Lung (tissue), 11 donors: ENCODE measurements at regions not wholly inside any gene's neighbourhood (a gene's known extent, or its start where the extent isn't known, plus 50 kb on each side); places are given as distances from the start of the nearest gene placed in this dataset.

ENCODE experiments used
- ATAC-seq: fragments of 200-7000 bp; cut with Tn5 transposase; one replicate; pipeline ENCODE4 v1.9.1; 2020; ENCODE audit warnings: moderate number of reproducible peaks; ENCODE audit not compliant: insufficient read depth, low FRiP score
- DNase-seq, 3 donors: peaks; one replicate each; pipeline ENCODE4 v3.0.0-alpha.2; 2013 to 2017
- H3K27ac ChIP-seq, 2 donors: one replicate each; pipeline ENCODE4 v1.5.1; 2013; ENCODE audit warnings: mild to moderate bottlenecking in 2 of 2, moderate library complexity in 2 of 2, control low read depth in 1 of 2, inconsistent platforms in 1 of 2, low read depth in 1 of 2, low read length in 1 of 2
- H3K27me3 ChIP-seq, 3 donors: one replicate each; pipeline ENCODE4 v1.5.1; 2013; ENCODE audit warnings: low read length in 2 of 3; ENCODE audit not compliant: control insufficient read depth in 3 of 3, insufficient read depth in 3 of 3
- H3K36me3 ChIP-seq, 4 donors: one replicate each; pipeline ENCODE4 v1.5.1; 2013; ENCODE audit warnings: low read length in 4 of 4, mild to moderate bottlenecking in 1 of 4, moderate library complexity in 1 of 4; ENCODE audit not compliant: control insufficient read depth in 4 of 4, insufficient read depth in 4 of 4
- H3K4me1 ChIP-seq, 5 donors: one replicate each; pipeline ENCODE4 v1.5.1; 2013; ENCODE audit warnings: low read length in 5 of 5, mild to moderate bottlenecking in 2 of 5, moderate library complexity in 1 of 5; ENCODE audit not compliant: control insufficient read depth in 5 of 5, insufficient read depth in 5 of 5
- H3K4me3 ChIP-seq: one replicate; pipeline ENCODE4 v1.5.1; 2013; ENCODE audit warnings: mild to moderate bottlenecking, control low read depth, moderate library complexity
- H3K9ac ChIP-seq, 2 donors: one replicate each; pipeline ENCODE4 v1.5.1; 2013; ENCODE audit warnings: low read length in 2 of 2, control low read depth in 1 of 2; ENCODE audit not compliant: insufficient read depth in 1 of 2
- H3K9me3 ChIP-seq, 4 donors: one replicate each; pipeline ENCODE4 v1.5.1; 2013; ENCODE audit warnings: low read length in 3 of 4, mild to moderate bottlenecking in 1 of 4, moderate library complexity in 1 of 4; ENCODE audit not compliant: control insufficient read depth in 4 of 4, insufficient read depth in 3 of 4
- CTCF ChIP-seq: IDR thresholded peaks from 2 replicates; pipeline ENCODE4 v1.5.1; 2012; ENCODE audit warnings: mild to moderate bottlenecking; ENCODE audit errors: control extremely low read depth, extremely low read depth
- WGBS, 2 donors: extraction: QIAGEN DNeasy Blood & Tissue Kit; methylation state at CpG; one replicate each; pipeline ENCODE4 v1.1.7; 2013; 5-methylcytosine and 5-hydroxymethylcytosine counted together
- donor health status: control.
- donor health status: control.
- donor health status: Bipolar disorder and iron deficiency.
- donor health status: healthy.
- donor health status: DM: yes; HTN: yes; CAD: no.

- Histone ChIP-seq H3K27me3 (no peaks in the 10 kb centered on the region), H3K4me1 (peaks cover 0 to 27% (median 5%) of the 10 kb centered on the region in 5 donors), H3K9ac (no peak overlapping the region), H3K36me3 (no peaks in the 10 kb centered on the region), H3K9me3 (no peaks in the 10 kb centered on the region), H3K4me3 (no peak overlapping the region), H3K27ac (no peak overlapping the region)
- ATAC-seq = no peak
- 67 to 87% methylated on average over 3 of the region's 3 CpGs for WGBS, 2 donors
- no peak for TF ChIP-seq CTCF
- DNase-seq = peak; percentile 81 to 99 (median 98)
These were observed 86.7 kb upstream of the ALDH1A1 start for GRCh38 chr9:73039271-73040263.

GRCh38 chr9:73038613-73039012 is 85.8 kb upstream of the ALDH1A1 start:
- peak overlapping the region in 1 of 2 donors; percentile 0 for H3K9ac ChIP-seq
- peak; percentile 69 for ATAC-seq
- H3K4me1 ChIP-seq = peaks cover 0 to 27% (median 5%) of the 10 kb centered on the region in 5 donors
- TF ChIP-seq CTCF = no peak
- H3K4me3 ChIP-seq = no peak overlapping the region
- WGBS, 2 donors = 50 to 70% methylated on average over 2 of the region's 2 CpGs
- peak overlapping the region in 1 of 2 donors; percentile 70 for H3K27ac ChIP-seq
- H3K9me3 ChIP-seq = no peaks in the 10 kb centered on the region
- no peaks in the 10 kb centered on the region for H3K36me3 ChIP-seq
- H3K27me3 ChIP-seq = no peaks in the 10 kb centered on the region
- DNase-seq = peak; percentile 54 to 71 (median 68)

GRCh38 chr9:73038089-73038509 is 85.2 kb upstream of the ALDH1A1 start:
- Histone ChIP-seq H3K9me3 (no peaks in the 10 kb centered on the region), H3K27ac (no peak overlapping the region), H3K27me3 (no peaks in the 10 kb centered on the region), H3K4me1 (peaks cover 0 to 27% (median 5%) of the 10 kb centered on the region in 5 donors), H3K9ac (peak overlapping the region in 1 of 2 donors; percentile 0), H3K36me3 (no peaks in the 10 kb centered on the region), H3K4me3 (no peak overlapping the region)
- ATAC-seq (no peak), DNase-seq (peak in 2 of 3 donors; percentile 18 to 29)
- 77 to 85% methylated on average over 4 of the region's 4 CpGs for WGBS, 2 donors
- TF ChIP-seq CTCF = no peak
